B cell (primary cell): ENCODE measurements at regions not wholly inside any gene's neighbourhood (a gene's known extent, or its start where the extent isn't known, plus 50 kb on each side); places are given as distances from the start of the nearest gene placed in this dataset.

Experiments used
- ATAC-seq: fragments of 200-7000 bp; cut with Tn5 transposase; one replicate; pipeline ENCODE4 v1.10.0; 2021; ENCODE audit warnings: low read depth, mild to moderate bottlenecking, moderate number of reproducible peaks, moderate library complexity
- CTCF ChIA-PET: fragments of 350-600 bp; sonication (Branson Sonifier 250); formaldehyde crosslinking; loops from one replicate; lab custom pipeline; 2021; ENCODE audit warnings: antibody characterized with exemption, inconsistent platforms; lab: Charles Lee
- POLR2A ChIA-PET: fragments of 350-600 bp; sonication (Branson Sonifier 250); formaldehyde crosslinking; loops from one replicate; lab custom pipeline; 2021; ENCODE audit warnings: antibody characterized with exemption; lab: Charles Lee
- DNase-seq: peaks from one replicate; pipeline ENCODE4 v3.0.0; 2013
- H2AFZ ChIP-seq: 2 replicates; pipeline ENCODE4 v1.6.1; 2012; ENCODE audit warnings: mild to moderate bottlenecking, low read depth, low read length; ENCODE audit not compliant: insufficient read depth, poor library complexity, severe bottlenecking
- H3K27ac ChIP-seq, 2 donors: 1 replicate in 1 of 2; 2 replicates in 1 of 2; pipeline ENCODE4 v1.5.1; 2012 to 2013; ENCODE audit warnings: low read length in 2 of 2, mild to moderate bottlenecking in 2 of 2, moderate library complexity in 1 of 2
- H3K27me3 ChIP-seq, 4 experiments: fragments of 200-600 bp in 1 of 4; sonication (generic) in 1 of 4; replicated peaks in 1 of 4; 1 replicate in 2 of 4; 2 replicates in 2 of 4; pipeline versions ENCODE4 v1.6.1 to v1.7.0; 2013 to 2016; ENCODE audit warnings: low read length in 3 of 4, mild to moderate bottlenecking in 2 of 4, mixed read lengths in 1 of 4, moderate library complexity in 1 of 4; ENCODE audit not compliant: insufficient read depth in 4 of 4, control insufficient read depth in 3 of 4; ENCODE audit errors: control extremely low read depth in 1 of 4
- H3K36me3 ChIP-seq, 2 experiments: replicated peaks in 1 of 2; 1 replicate in 1 of 2; 2 replicates in 1 of 2; pipeline versions ENCODE4 v1.6.1 to v1.7.1; 2013; ENCODE audit warnings: low read length in 1 of 2; ENCODE audit not compliant: insufficient read depth in 2 of 2, control insufficient read depth in 1 of 2; ENCODE audit errors: control extremely low read depth in 1 of 2, extremely low read depth in 1 of 2
- H3K4me1 ChIP-seq, 2 donors: fragments of 200-600 bp in 1 of 2; sonication (generic) in 1 of 2; 1 replicate in 1 of 2; 2 replicates in 1 of 2; pipeline versions ENCODE4 v1.5.1 to v1.6.1; 2013 to 2017; ENCODE audit warnings: low read length in 2 of 2; ENCODE audit not compliant: control insufficient read depth in 2 of 2, insufficient read depth in 2 of 2
- H3K4me2 ChIP-seq: replicated peaks from 2 replicates; pipeline ENCODE3; 2012; ENCODE audit warnings: mild to moderate bottlenecking, low read depth, low read length; ENCODE audit not compliant: poor library complexity, severe bottlenecking
- H3K4me3 ChIP-seq, 5 experiments: fragments of 200-600 bp in 1 of 5; sonication (generic) in 1 of 5; 1 replicate in 3 of 5; 2 replicates in 2 of 5; pipeline versions ENCODE4 v1.5.1 to v1.7.0; 2011 to 2016; ENCODE audit warnings: low read length in 4 of 5, mild to moderate bottlenecking in 4 of 5, low read depth in 2 of 5, control low read depth in 1 of 5, moderate library complexity in 1 of 5; ENCODE audit not compliant: insufficient read depth in 1 of 5; ENCODE audit errors: control extremely low read depth in 1 of 5, extremely low read depth in 1 of 5
- H3K79me2 ChIP-seq: fragments of 200-600 bp; sonication (generic); one replicate; pipeline ENCODE4 v1.6.0; 2016; ENCODE audit warnings: low read length; ENCODE audit not compliant: control insufficient read depth, insufficient read depth
- H3K9ac ChIP-seq: fragments of 200-600 bp; sonication (generic); 2 replicates; pipeline ENCODE4 v1.6.1; 2017; ENCODE audit warnings: mild to moderate bottlenecking, low read length, moderate library complexity
- H3K9me3 ChIP-seq, 3 donors: one replicate each; pipeline versions ENCODE4 v1.6.1 to v1.7.1; 2013; ENCODE audit warnings: low read length in 2 of 3; ENCODE audit not compliant: control insufficient read depth in 2 of 3, insufficient read depth in 1 of 3; ENCODE audit errors: control extremely low read depth in 1 of 3
- H4K20me1 ChIP-seq: 2 replicates; pipeline ENCODE4 v1.6.0; 2012; ENCODE audit warnings: mild to moderate bottlenecking, low read length; ENCODE audit not compliant: insufficient read depth, control insufficient read depth, poor library complexity, severe bottlenecking
- H3K27ac Mint-ChIP-seq: one replicate; pipeline ENCODE4 v1.8.0; 2021; ENCODE audit warnings: mixed read lengths
- H3K27me3 Mint-ChIP-seq: one replicate; pipeline ENCODE4 v1.8.0; 2021; ENCODE audit warnings: mixed read lengths
- H3K4me1 Mint-ChIP-seq: one replicate; pipeline ENCODE4 v1.8.0; 2021; ENCODE audit warnings: mixed read lengths
- H3K4me3 Mint-ChIP-seq: one replicate; pipeline ENCODE4 v1.8.0; 2021; ENCODE audit warnings: mixed read lengths
- H3K9me3 Mint-ChIP-seq: one replicate; pipeline ENCODE4 v1.8.0; 2022; ENCODE audit warnings: mixed read lengths; ENCODE audit not compliant: insufficient read depth
- EZH2 ChIP-seq: IDR thresholded peaks from 2 replicates; pipeline ENCODE4 v1.6.1; 2012; ENCODE audit warnings: borderline replicate concordance, low read depth, mild to moderate bottlenecking, moderate library complexity, low read length; ENCODE audit not compliant: insufficient read depth, poor library complexity, severe bottlenecking
- WGBS: methylation state at CpG from one replicate; pipeline ENCODE4 v1.1.5; 2013; ENCODE audit warnings: missing lambda C conversion rate; ENCODE audit not compliant: insufficient coverage; 5-methylcytosine and 5-hydroxymethylcytosine counted together
- intact Hi-C: fragments of 100-400 bp; cut with micrococcal nuclease; formaldehyde crosslinking; loops from one replicate; pipeline ENCODE4 v1.10.0; 2022
- TF ChIP-seq, protein P1 (sequence below): fragments of 200-600 bp; IDR thresholded peaks from one replicate; pipeline ENCODE4 v1.8.0; 2022; ENCODE audit warnings: antibody characterized with exemption, mild to moderate bottlenecking

DNA sequence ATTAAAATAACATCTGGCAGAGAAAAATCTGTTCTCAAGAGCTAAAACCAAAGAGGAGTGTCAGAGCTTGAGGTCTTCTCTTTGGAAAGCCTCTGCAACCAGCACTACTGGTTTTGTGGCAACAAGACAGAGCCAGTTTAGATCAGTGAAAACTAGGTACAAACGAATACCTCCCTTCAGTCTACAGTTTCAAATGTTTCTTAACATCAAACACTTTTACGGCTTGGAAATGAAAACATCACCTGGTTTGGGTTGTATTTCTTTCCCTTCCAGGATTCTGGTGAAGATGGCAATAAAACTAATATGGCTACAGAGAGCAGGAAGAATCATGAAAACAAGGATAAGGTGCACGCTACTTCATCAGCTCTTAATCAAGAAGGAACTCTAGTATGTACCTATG lies 339.4 kb upstream of the ESRRG start:
- Mint-ChIP-seq H3K4me3 (no peak overlapping the region), H3K4me1 (no peaks in the 10 kb centered on the region), H3K27ac (no peak overlapping the region), H3K27me3 (no peaks in the 10 kb centered on the region), H3K9me3 (no peaks in the 10 kb centered on the region)
- no peak overlapping the region for H3K27ac ChIP-seq
- H2AFZ ChIP-seq, result no peak overlapping the region
- ATAC-seq, result no peak
- H3K4me1 ChIP-seq, result no peaks in the 10 kb centered on the region
- TF ChIP-seq, protein P1, sequence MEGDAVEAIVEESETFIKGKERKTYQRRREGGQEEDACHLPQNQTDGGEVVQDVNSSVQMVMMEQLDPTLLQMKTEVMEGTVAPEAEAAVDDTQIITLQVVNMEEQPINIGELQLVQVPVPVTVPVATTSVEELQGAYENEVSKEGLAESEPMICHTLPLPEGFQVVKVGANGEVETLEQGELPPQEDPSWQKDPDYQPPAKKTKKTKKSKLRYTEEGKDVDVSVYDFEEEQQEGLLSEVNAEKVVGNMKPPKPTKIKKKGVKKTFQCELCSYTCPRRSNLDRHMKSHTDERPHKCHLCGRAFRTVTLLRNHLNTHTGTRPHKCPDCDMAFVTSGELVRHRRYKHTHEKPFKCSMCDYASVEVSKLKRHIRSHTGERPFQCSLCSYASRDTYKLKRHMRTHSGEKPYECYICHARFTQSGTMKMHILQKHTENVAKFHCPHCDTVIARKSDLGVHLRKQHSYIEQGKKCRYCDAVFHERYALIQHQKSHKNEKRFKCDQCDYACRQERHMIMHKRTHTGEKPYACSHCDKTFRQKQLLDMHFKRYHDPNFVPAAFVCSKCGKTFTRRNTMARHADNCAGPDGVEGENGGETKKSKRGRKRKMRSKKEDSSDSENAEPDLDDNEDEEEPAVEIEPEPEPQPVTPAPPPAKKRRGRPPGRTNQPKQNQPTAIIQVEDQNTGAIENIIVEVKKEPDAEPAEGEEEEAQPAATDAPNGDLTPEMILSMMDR, result no peak
- TF ChIP-seq EZH2, result no peak
- no peaks in the 10 kb centered on the region for H3K79me2 ChIP-seq
- intact Hi-C loops, result no loop called here
- no peaks in the 10 kb centered on the region for H3K27me3 ChIP-seq
- no peaks in the 10 kb centered on the region for H3K36me3 ChIP-seq
- CTCF ChIA-PET, result no interaction called here
- H3K4me3 ChIP-seq, result no peak overlapping the region
- WGBS, result 80% methylated on average over 1 of the region's 3 CpGs
- DNase-seq, result no peak
- no peak overlapping the region for H3K9ac ChIP-seq
- no peaks in the 10 kb centered on the region for H4K20me1 ChIP-seq
- H3K9me3 ChIP-seq, result no peaks in the 10 kb centered on the region
- POLR2A ChIA-PET, result no interaction called here
- no peak overlapping the region for H3K4me2 ChIP-seq

DNA sequence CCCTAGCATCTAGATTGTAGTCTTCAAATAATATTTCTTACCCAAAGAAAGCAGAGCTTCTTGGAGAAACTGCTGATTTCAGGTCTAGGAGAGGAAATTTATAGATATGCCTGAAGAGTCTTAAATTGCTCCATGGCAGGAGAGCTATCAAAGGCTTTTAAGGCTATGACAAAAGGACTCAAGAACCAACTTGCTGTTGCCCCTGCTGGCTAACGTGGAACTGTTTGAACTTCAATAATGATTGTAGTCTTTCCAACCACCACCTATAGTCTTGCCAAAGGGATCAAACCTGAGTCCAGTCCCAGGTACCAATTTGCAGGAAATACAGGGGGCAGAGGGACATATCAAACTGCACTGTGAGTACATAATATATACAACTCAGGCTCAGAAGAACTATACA lies 336.2 kb upstream of the ESRRG start:
- Mint-ChIP-seq H3K9me3 (no peaks in the 10 kb centered on the region), H3K27ac (no peak overlapping the region)
- H4K20me1 ChIP-seq, result no peaks in the 10 kb centered on the region

More for the DNA sequence above, 336.2 kb upstream of the ESRRG start:
- Histone ChIP-seq H3K4me1 (no peaks in the 10 kb centered on the region), H3K4me2 (no peak overlapping the region), H2AFZ (no peak overlapping the region), H3K4me3 (no peak overlapping the region), H3K9ac (no peak overlapping the region), H3K27me3 (no peaks in the 10 kb centered on the region), H3K79me2 (no peaks in the 10 kb centered on the region), H3K27ac (no peak overlapping the region), H3K36me3 (no peaks in the 10 kb centered on the region), H3K9me3 (no peaks in the 10 kb centered on the region)
- POLR2A ChIA-PET, result no interaction called here
- Mint-ChIP-seq H3K4me1 (no peaks in the 10 kb centered on the region), H3K27me3 (no peaks in the 10 kb centered on the region), H3K4me3 (no peak overlapping the region)
- 83% methylated on average over 1 of the region's 1 CpG for WGBS
- DNase-seq (no peak), ATAC-seq (no peak)
- TF ChIP-seq, protein P1, result no peak
- CTCF ChIA-PET, result no interaction called here
- intact Hi-C loops, result no loop called here
